H1 (cell line): ENCODE measurements at regions not wholly inside any gene's neighbourhood (a gene's known extent, or its start where the extent isn't known, plus 50 kb on each side); places are given as distances from the start of the nearest gene placed in this dataset.

Source experiments
- EP300 ChIP-seq, 2 experiments: IDR thresholded peaks; 1 replicate in 1 of 2; 2 replicates in 1 of 2; pipeline ENCODE4 v1.6.1; 2011 to 2012; ENCODE audit warnings: low read depth in 2 of 2, low read length in 2 of 2, mild to moderate bottlenecking in 2 of 2, borderline replicate concordance in 1 of 2, inconsistent platforms in 1 of 2, moderate library complexity in 1 of 2
- TBP ChIP-seq: IDR thresholded peaks from 2 replicates; pipeline ENCODE4 v1.6.1; 2011; ENCODE audit warnings: low read depth, low read length, improper control_type of control experiment
- TF ChIP-seq, protein P1 (sequence below): fragments of 300-600 bp; sonication (generic); IDR thresholded peaks from 2 replicates; pipeline ENCODE4 v1.7.1; 2012; ENCODE audit warnings: low read length, moderate library complexity, mild to moderate bottlenecking, inconsistent platforms; ENCODE audit not compliant: insufficient replicate concordance

DNA sequence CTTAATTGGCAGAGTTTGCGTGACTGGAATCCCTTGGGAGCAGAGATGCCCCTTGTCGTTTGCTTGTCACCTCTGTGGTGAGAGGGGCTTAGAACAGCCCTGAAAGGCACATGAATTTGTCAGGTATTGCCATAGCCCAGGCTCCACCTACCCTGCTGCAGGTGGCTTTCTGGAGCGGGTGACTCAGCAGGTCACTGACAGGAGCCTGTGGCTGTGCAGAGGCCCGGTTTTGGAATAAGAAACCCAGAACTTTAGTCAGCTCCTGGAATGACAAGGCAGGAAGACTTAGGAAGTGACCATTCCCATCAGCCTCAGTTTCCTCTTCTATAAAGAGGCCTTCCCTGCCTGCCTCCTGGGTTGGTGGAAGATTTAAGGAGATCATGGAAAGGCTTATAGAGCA is 539.7 kb downstream of the INSC start (continued):
- TF ChIP-seq, protein P1, sequence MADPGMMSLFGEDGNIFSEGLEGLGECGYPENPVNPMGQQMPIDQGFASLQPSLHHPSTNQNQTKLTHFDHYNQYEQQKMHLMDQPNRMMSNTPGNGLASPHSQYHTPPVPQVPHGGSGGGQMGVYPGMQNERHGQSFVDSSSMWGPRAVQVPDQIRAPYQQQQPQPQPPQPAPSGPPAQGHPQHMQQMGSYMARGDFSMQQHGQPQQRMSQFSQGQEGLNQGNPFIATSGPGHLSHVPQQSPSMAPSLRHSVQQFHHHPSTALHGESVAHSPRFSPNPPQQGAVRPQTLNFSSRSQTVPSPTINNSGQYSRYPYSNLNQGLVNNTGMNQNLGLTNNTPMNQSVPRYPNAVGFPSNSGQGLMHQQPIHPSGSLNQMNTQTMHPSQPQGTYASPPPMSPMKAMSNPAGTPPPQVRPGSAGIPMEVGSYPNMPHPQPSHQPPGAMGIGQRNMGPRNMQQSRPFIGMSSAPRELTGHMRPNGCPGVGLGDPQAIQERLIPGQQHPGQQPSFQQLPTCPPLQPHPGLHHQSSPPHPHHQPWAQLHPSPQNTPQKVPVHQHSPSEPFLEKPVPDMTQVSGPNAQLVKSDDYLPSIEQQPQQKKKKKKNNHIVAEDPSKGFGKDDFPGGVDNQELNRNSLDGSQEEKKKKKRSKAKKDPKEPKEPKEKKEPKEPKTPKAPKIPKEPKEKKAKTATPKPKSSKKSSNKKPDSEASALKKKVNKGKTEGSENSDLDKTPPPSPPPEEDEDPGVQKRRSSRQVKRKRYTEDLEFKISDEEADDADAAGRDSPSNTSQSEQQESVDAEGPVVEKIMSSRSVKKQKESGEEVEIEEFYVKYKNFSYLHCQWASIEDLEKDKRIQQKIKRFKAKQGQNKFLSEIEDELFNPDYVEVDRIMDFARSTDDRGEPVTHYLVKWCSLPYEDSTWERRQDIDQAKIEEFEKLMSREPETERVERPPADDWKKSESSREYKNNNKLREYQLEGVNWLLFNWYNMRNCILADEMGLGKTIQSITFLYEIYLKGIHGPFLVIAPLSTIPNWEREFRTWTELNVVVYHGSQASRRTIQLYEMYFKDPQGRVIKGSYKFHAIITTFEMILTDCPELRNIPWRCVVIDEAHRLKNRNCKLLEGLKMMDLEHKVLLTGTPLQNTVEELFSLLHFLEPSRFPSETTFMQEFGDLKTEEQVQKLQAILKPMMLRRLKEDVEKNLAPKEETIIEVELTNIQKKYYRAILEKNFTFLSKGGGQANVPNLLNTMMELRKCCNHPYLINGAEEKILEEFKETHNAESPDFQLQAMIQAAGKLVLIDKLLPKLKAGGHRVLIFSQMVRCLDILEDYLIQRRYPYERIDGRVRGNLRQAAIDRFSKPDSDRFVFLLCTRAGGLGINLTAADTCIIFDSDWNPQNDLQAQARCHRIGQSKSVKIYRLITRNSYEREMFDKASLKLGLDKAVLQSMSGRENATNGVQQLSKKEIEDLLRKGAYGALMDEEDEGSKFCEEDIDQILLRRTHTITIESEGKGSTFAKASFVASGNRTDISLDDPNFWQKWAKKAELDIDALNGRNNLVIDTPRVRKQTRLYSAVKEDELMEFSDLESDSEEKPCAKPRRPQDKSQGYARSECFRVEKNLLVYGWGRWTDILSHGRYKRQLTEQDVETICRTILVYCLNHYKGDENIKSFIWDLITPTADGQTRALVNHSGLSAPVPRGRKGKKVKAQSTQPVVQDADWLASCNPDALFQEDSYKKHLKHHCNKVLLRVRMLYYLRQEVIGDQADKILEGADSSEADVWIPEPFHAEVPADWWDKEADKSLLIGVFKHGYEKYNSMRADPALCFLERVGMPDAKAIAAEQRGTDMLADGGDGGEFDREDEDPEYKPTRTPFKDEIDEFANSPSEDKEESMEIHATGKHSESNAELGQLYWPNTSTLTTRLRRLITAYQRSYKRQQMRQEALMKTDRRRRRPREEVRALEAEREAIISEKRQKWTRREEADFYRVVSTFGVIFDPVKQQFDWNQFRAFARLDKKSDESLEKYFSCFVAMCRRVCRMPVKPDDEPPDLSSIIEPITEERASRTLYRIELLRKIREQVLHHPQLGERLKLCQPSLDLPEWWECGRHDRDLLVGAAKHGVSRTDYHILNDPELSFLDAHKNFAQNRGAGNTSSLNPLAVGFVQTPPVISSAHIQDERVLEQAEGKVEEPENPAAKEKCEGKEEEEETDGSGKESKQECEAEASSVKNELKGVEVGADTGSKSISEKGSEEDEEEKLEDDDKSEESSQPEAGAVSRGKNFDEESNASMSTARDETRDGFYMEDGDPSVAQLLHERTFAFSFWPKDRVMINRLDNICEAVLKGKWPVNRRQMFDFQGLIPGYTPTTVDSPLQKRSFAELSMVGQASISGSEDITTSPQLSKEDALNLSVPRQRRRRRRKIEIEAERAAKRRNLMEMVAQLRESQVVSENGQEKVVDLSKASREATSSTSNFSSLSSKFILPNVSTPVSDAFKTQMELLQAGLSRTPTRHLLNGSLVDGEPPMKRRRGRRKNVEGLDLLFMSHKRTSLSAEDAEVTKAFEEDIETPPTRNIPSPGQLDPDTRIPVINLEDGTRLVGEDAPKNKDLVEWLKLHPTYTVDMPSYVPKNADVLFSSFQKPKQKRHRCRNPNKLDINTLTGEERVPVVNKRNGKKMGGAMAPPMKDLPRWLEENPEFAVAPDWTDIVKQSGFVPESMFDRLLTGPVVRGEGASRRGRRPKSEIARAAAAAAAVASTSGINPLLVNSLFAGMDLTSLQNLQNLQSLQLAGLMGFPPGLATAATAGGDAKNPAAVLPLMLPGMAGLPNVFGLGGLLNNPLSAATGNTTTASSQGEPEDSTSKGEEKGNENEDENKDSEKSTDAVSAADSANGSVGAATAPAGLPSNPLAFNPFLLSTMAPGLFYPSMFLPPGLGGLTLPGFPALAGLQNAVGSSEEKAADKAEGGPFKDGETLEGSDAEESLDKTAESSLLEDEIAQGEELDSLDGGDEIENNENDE, result no peak
- no peak for TF ChIP-seq TBP
- no peak for TF ChIP-seq EP300 (IDR thresholded peaks at IDR 0.05; ENCODE audit: borderline replicate concordance in 1 of 2, low read depth in 2 of 2, low read length in 2 of 2)
